Neural progenitor cell (in vitro differentiated cells): ENCODE measurements at regions not wholly inside any gene's neighbourhood (a gene's known extent, or its start where the extent isn't known, plus 50 kb on each side); places are given as distances from the start of the nearest gene placed in this dataset.

ENCODE experiments used
- EZH2 ChIP-seq: fragments of 200-600 bp; sonication (generic); IDR thresholded peaks from 2 replicates; pipeline ENCODE4 v1.6.1; 2017; ENCODE audit warnings: antibody characterized with exemption, mild to moderate bottlenecking, moderate library complexity
- TF ChIP-seq, protein P1 (sequence below): fragments of 200-600 bp; sonication (generic); IDR thresholded peaks from 2 replicates; pipeline ENCODE4 v1.5.1; 2017; ENCODE audit warnings: antibody characterized with exemption, mild to moderate bottlenecking

- TF ChIP-seq, protein P1, sequence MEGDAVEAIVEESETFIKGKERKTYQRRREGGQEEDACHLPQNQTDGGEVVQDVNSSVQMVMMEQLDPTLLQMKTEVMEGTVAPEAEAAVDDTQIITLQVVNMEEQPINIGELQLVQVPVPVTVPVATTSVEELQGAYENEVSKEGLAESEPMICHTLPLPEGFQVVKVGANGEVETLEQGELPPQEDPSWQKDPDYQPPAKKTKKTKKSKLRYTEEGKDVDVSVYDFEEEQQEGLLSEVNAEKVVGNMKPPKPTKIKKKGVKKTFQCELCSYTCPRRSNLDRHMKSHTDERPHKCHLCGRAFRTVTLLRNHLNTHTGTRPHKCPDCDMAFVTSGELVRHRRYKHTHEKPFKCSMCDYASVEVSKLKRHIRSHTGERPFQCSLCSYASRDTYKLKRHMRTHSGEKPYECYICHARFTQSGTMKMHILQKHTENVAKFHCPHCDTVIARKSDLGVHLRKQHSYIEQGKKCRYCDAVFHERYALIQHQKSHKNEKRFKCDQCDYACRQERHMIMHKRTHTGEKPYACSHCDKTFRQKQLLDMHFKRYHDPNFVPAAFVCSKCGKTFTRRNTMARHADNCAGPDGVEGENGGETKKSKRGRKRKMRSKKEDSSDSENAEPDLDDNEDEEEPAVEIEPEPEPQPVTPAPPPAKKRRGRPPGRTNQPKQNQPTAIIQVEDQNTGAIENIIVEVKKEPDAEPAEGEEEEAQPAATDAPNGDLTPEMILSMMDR, result no peak
- TF ChIP-seq EZH2, result no peak
Measured at GRCh38 chr6:67459556-67459955, 1175.5 kb upstream of the ADGRB3 start.
